DMS53 treated with DMSO at 0.1 percent for 48 hours (cell line): ENCODE measurements at regions not wholly inside any gene's neighbourhood (a gene's known extent, or its start where the extent isn't known, plus 50 kb on each side); places are given as distances from the start of the nearest gene placed in this dataset.

Source experiments
- DNase-seq: peaks from one replicate; lab custom pipeline; 2025; ENCODE audit not compliant: unreplicated experiment; lab: John Stamatoyannopoulos, UW

- no peak for DNase-seq
These were observed 65.3 kb downstream of the METRNL start for GRCh38 chr17:83144421-83145357.

- DNase-seq = no peak
These were observed 65.9 kb downstream of the METRNL start for GRCh38 chr17:83145358-83145738.

- DNase-seq = no peak
These were observed 66.4 kb downstream of the METRNL start for GRCh38 chr17:83145831-83146230.

- no peak for DNase-seq
These were observed 66.9 kb downstream of the METRNL start for GRCh38 chr17:83146347-83146746.

GRCh38 chr17:83147280-83147679 lies 67.9 kb downstream of the METRNL start:
- DNase-seq = no peak

GRCh38 chr17:83148317-83149028 lies 69.1 kb downstream of the METRNL start:
- no peak for DNase-seq

GRCh38 chr17:83149029-83149725 lies 69.8 kb downstream of the METRNL start:
- no peak for DNase-seq

- no peak for DNase-seq
These were observed 70.4 kb downstream of the METRNL start for GRCh38 chr17:83149761-83150251.

GRCh38 chr17:83150369-83151055 lies 71.1 kb downstream of the METRNL start:
- no peak for DNase-seq

- no peak for DNase-seq
These were observed 71.6 kb downstream of the METRNL start for GRCh38 chr17:83151056-83151441.

- DNase-seq = no peak
These were observed 72.2 kb downstream of the METRNL start for GRCh38 chr17:83151442-83152226.

- DNase-seq = no peak
These were observed 72.9 kb downstream of the METRNL start for GRCh38 chr17:83152227-83152744.

- no peak for DNase-seq
These were observed 73.6 kb downstream of the METRNL start for GRCh38 chr17:83152745-83153611.

- DNase-seq = no peak
These were observed 74.4 kb downstream of the METRNL start for GRCh38 chr17:83153681-83154310.

- no peak for DNase-seq
These were observed 75.1 kb downstream of the METRNL start for GRCh38 chr17:83154311-83155127.

GRCh38 chr17:83155128-83156121 lies 76.0 kb downstream of the METRNL start:
- no peak for DNase-seq
